ENCODE measurements at regions not wholly inside any gene's neighbourhood (a gene's known extent, or its start where the extent isn't known, plus 50 kb on each side); places are given as distances from the start of the nearest gene placed in this dataset.

- Histone ChIP-seq H3K36me3 (no peaks in the 10 kb centered on the region), H3K4me3 (no peak overlapping the region), H3K9me3 (peaks cover 0 to 3% of the 10 kb centered on the region in 2 donors), H3K4me1 (no peaks in the 10 kb centered on the region), H3K27me3 (no peaks in the 10 kb centered on the region), H3K27ac (no peak overlapping the region)
- DNase-seq (ENCODE audit: low spot score): no peak
- TF ChIP-seq, protein P1, sequence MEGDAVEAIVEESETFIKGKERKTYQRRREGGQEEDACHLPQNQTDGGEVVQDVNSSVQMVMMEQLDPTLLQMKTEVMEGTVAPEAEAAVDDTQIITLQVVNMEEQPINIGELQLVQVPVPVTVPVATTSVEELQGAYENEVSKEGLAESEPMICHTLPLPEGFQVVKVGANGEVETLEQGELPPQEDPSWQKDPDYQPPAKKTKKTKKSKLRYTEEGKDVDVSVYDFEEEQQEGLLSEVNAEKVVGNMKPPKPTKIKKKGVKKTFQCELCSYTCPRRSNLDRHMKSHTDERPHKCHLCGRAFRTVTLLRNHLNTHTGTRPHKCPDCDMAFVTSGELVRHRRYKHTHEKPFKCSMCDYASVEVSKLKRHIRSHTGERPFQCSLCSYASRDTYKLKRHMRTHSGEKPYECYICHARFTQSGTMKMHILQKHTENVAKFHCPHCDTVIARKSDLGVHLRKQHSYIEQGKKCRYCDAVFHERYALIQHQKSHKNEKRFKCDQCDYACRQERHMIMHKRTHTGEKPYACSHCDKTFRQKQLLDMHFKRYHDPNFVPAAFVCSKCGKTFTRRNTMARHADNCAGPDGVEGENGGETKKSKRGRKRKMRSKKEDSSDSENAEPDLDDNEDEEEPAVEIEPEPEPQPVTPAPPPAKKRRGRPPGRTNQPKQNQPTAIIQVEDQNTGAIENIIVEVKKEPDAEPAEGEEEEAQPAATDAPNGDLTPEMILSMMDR (IDR thresholded peaks at IDR 0.05): no peak
Measured at GRCh38 chr16:54538276-54538675, 251.7 kb upstream of the IRX3 start.

DNA sequence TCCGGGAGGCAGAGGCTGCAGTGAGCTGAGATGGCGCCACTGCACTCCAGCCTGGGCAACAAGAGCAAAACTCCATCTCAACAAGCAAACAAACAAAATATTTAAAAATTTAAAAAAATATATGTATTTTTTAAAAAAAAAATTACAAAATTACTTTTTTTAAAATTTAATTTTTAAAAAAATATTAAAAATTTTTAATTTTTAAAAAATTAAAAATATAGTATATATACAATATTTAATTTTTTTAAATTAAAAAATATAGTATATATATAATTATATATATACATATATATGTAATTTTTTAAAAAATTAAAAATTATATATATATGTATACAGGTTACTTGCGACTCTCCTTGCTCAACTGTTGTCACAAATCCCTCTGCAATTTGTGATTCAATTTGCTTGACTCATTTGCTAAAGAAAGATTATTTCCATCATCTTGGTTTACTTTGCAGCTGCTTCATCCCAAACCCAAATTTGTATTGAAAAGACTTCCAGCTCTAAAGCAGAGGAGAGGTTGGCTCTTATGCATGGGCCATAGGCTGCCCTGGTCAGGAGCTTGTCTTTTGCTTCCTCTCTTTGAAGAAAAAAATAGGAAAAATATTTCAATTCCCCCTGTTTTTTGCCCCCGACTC is 247.4 kb upstream of the IRX3 start:
- Histone ChIP-seq H3K27ac (no peak overlapping the region), H3K4me1 (no peaks in the 10 kb centered on the region), H3K9me3 (peaks cover 0 to 13% of the 10 kb centered on the region in 2 donors), H3K27me3 (no peaks in the 10 kb centered on the region), H3K36me3 (no peaks in the 10 kb centered on the region), H3K4me3 (no peak overlapping the region)
- no peak for DNase-seq (ENCODE audit: low spot score)
- TF ChIP-seq, protein P1 (IDR thresholded peaks at IDR 0.05): no peak

GRCh38 chr16:54526916-54527315 is 240.3 kb upstream of the IRX3 start:
- Histone ChIP-seq H3K4me3 (no peak overlapping the region), H3K27me3 (no peaks in the 10 kb centered on the region), H3K36me3 (no peaks in the 10 kb centered on the region), H3K27ac (no peak overlapping the region), H3K9me3 (peaks cover 0 to 18% of the 10 kb centered on the region in 2 donors), H3K4me1 (peaks cover 0 to 3% of the 10 kb centered on the region in 2 donors)
- no peak for DNase-seq (ENCODE audit: low spot score)
- TF ChIP-seq, protein P1 (IDR thresholded peaks at IDR 0.05): no peak

DNA sequence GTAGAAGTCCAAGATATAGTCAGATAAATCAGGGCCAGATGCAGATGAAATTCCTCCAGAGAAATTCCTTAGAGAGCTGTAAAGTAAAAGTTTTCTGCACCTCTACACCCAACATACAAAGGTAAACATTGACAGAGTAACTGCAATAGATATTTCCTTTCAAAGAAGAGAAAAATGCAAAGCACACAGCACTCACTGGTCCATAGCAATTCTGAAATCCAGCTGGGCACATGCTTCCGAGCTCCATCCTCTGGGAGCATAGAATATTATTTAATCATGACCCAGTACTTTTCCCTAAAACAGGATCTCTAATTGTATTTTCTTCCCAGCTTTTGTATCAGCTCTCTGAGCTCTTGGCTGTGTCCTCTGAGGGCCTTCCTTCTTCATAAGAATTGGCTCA is 239.5 kb upstream of the IRX3 start:
- no peak for DNase-seq (ENCODE audit: low spot score)
- Histone ChIP-seq H3K4me1 (peaks cover 0 to 3% of the 10 kb centered on the region in 2 donors), H3K9me3 (peaks cover 0 to 18% of the 10 kb centered on the region in 2 donors), H3K36me3 (no peaks in the 10 kb centered on the region), H3K27me3 (no peaks in the 10 kb centered on the region), H3K27ac (no peak overlapping the region), H3K4me3 (no peak overlapping the region)
- TF ChIP-seq, protein P1 (IDR thresholded peaks at IDR 0.05): no peak

GRCh38 chr16:54525104-54525503 is 238.5 kb upstream of the IRX3 start:
- Histone ChIP-seq H3K4me1 (peaks cover 0 to 3% of the 10 kb centered on the region in 2 donors), H3K36me3 (no peaks in the 10 kb centered on the region), H3K27ac (no peak overlapping the region), H3K9me3 (peaks cover 0 to 18% of the 10 kb centered on the region in 2 donors), H3K27me3 (no peaks in the 10 kb centered on the region), H3K4me3 (no peak overlapping the region)
- no peak for DNase-seq (ENCODE audit: low spot score)
- TF ChIP-seq, protein P1 (IDR thresholded peaks at IDR 0.05): no peak

DNA sequence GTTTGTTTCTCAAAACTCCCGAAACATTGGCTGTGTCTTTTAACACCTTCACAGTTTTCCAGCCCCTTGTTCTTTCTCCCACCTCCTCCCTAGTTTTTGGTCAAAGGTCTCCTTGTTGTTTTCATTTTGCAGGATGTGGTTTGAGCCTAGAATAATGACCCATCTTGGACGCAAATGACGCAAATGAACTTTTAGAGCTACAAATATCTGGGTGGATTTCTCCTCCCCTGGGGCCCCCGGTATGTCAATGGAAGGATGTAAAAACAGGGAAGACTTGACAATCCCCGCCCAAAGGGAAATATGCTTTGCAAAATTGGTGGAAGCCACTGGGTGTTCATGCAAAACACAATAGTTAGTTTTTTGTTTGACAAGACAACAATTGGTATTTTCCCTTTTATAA is 236.0 kb upstream of the IRX3 start:
- Histone ChIP-seq H3K9me3 (peaks cover 0 to 25% of the 10 kb centered on the region in 2 donors), H3K4me1 (peaks cover 0 to 3% of the 10 kb centered on the region in 2 donors), H3K36me3 (no peaks in the 10 kb centered on the region), H3K27ac (no peak overlapping the region), H3K27me3 (no peaks in the 10 kb centered on the region), H3K4me3 (no peak overlapping the region)
- TF ChIP-seq, protein P1 (IDR thresholded peaks at IDR 0.05): no peak
- DNase-seq (ENCODE audit: low spot score): peak; percentile 69
